HepG2 (cell line): ENCODE measurements at regions not wholly inside any gene's neighbourhood (a gene's known extent, or its start where the extent isn't known, plus 50 kb on each side); places are given as distances from the start of the nearest gene placed in this dataset.

Source experiments
- ATAC-seq: fragments of 200-7000 bp; cut with Tn5 transposase; 3 replicates; pipeline ENCODE4 v1.9.1; 2020; ENCODE audit warnings: mild to moderate bottlenecking, moderate library complexity
- BruUV-seq: library from RNA; stranded (reverse); fragments of 400-500 nt; replicated peaks from 2 replicates; lab custom pipeline; 2021; lab: Mats Ljungman, UMichigan
- CTCF ChIA-PET: fragments of 300-600 bp; formaldehyde crosslinking; extraction: SDS; loops from one replicate; lab custom pipeline; 2021; ENCODE audit warnings: low total read pairs, inconsistent platforms, low intra/inter-chr PET ratio; lab: Yijun Ruan, JAX
- POLR2A ChIA-PET: fragments of 350-600 bp; sonication (Branson Sonifier 250); formaldehyde crosslinking; loops from one replicate; lab custom pipeline; 2020; ENCODE audit warnings: antibody characterized with exemption, inconsistent platforms; lab: Yijun Ruan, JAX
- DNase-seq: peaks from one replicate; pipeline ENCODE4 v3.0.0-alpha.2; 2015; ENCODE audit warnings: low spot score
- FAIRE-seq: peaks from 3 replicates; lab custom pipeline; 2011; peaks lifted over from hg19 to GRCh38; lab: Jason Lieb, UNC
- H2AFZ ChIP-seq: one replicate; pipeline ENCODE4 v1.6.1; 2011; ENCODE audit warnings: low read length, inconsistent platforms
- H3K27ac ChIP-seq: fragments of 300-600 bp; 3 replicates; pipeline ENCODE4 v1.8.0; 2011; ENCODE audit warnings: mixed run types, mild to moderate bottlenecking, mixed read lengths, low read length, inconsistent platforms; ENCODE audit not compliant: insufficient read depth; ENCODE audit errors: extremely low read length
- H3K27me3 ChIP-seq, 2 experiments: fragments of 200-600 bp in 1 of 2; 2 replicates in 1 of 2; 3 replicates in 1 of 2; pipeline versions ENCODE4 v1.6.0 to v1.8.0; 2011; ENCODE audit warnings: low read length in 2 of 2, mild to moderate bottlenecking in 2 of 2, moderate library complexity in 2 of 2, inconsistent platforms in 1 of 2; ENCODE audit not compliant: insufficient read depth in 2 of 2, control insufficient read depth in 1 of 2
- H3K36me3 ChIP-seq, 2 experiments: fragments of 200-600 bp in 1 of 2; replicated peaks in 1 of 2; 2 replicates in 1 of 2; 3 replicates in 1 of 2; pipeline versions ENCODE4 v1.5.1 to v1.8.0; 2011; ENCODE audit warnings: low read length in 2 of 2, inconsistent platforms in 1 of 2; ENCODE audit not compliant: insufficient read depth in 2 of 2, control insufficient read depth in 1 of 2
- H3K4me1 ChIP-seq: 2 replicates; pipeline ENCODE4 v1.5.1; 2012; ENCODE audit warnings: low read length, inconsistent platforms; ENCODE audit not compliant: insufficient read depth
- H3K4me2 ChIP-seq: 2 replicates; pipeline ENCODE4 v1.6.0; 2011; ENCODE audit warnings: low read depth, low read length, inconsistent platforms
- H3K4me3 ChIP-seq, 3 experiments: fragments of 200-600 bp in 1 of 3; sonication (generic), shearing (Covaris generic) in 1 of 3; replicated peaks in 1 of 3; 2 replicates each; pipeline ENCODE4 v1.5.1; 2011 to 2016; ENCODE audit warnings: low read length in 3 of 3, inconsistent platforms in 2 of 3, low read depth in 2 of 3, mild to moderate bottlenecking in 2 of 3, control low read depth in 1 of 3, mixed read lengths in 1 of 3; ENCODE audit not compliant: insufficient read depth in 1 of 3
- H3K79me2 ChIP-seq: one replicate; pipeline ENCODE4 v1.6.1; 2011; ENCODE audit warnings: low read length, inconsistent platforms; ENCODE audit not compliant: insufficient read depth
- H3K9ac ChIP-seq: 2 replicates; pipeline ENCODE4 v1.6.0; 2011; ENCODE audit warnings: mild to moderate bottlenecking, low read depth, low read length, inconsistent platforms; ENCODE audit not compliant: insufficient read depth
- H3K9me3 ChIP-seq: 2 replicates; pipeline ENCODE4 v1.5.1; 2012; ENCODE audit warnings: mild to moderate bottlenecking, low read length
- H4K20me1 ChIP-seq: 2 replicates; pipeline ENCODE4 v1.6.0; 2011; ENCODE audit warnings: inconsistent platforms, mild to moderate bottlenecking, low read length, moderate library complexity; ENCODE audit not compliant: insufficient read depth
- CHD4 ChIP-seq: fragments of 200-600 bp; sonication (generic); IDR thresholded peaks from 2 replicates; pipeline ENCODE4 v1.7.0; 2017; ENCODE audit warnings: mild to moderate bottlenecking, low read length, borderline replicate concordance
- FOXO1 ChIP-seq: sonication (generic); formaldehyde crosslinking; IDR thresholded peaks from 2 replicates; pipeline ENCODE4 v1.4.0; 2020; ENCODE audit warnings: missing genetic modification reagents
- PRDM15 ChIP-seq: sonication (generic); formaldehyde crosslinking; IDR thresholded peaks from 2 replicates; pipeline ENCODE4 v1.4.0; 2020; ENCODE audit warnings: missing genetic modification reagents
- SMAD9 ChIP-seq: sonication (generic); formaldehyde crosslinking; IDR thresholded peaks from 2 replicates; pipeline ENCODE4 v1.5.1; 2020; ENCODE audit warnings: mild to moderate bottlenecking, missing genetic modification reagents
- ZNF225 ChIP-seq: sonication (generic); formaldehyde crosslinking; IDR thresholded peaks from 2 replicates; pipeline ENCODE4 v1.4.0; 2020; ENCODE audit warnings: mild to moderate bottlenecking, missing genetic modification reagents
- ZNF44 ChIP-seq: sonication (generic); formaldehyde crosslinking; IDR thresholded peaks from 2 replicates; pipeline ENCODE4 v1.5.1; 2020; ENCODE audit warnings: mild to moderate bottlenecking, missing genetic modification reagents
- ZNF496 ChIP-seq: sonication (generic); formaldehyde crosslinking; IDR thresholded peaks from 2 replicates; pipeline ENCODE4 v1.8.1; 2023; ENCODE audit warnings: mild to moderate bottlenecking, moderate library complexity, missing genetic modification reagents; ENCODE audit not compliant: insufficient replicate concordance
- ZNF563 ChIP-seq: sonication (generic); formaldehyde crosslinking; IDR thresholded peaks from 2 replicates; pipeline ENCODE4 v1.8.0; 2022; ENCODE audit warnings: mild to moderate bottlenecking, moderate library complexity, missing genetic modification reagents
- ZNF724P ChIP-seq: sonication (generic); formaldehyde crosslinking; IDR thresholded peaks from 2 replicates; pipeline ENCODE4 v1.8.0; 2022; ENCODE audit warnings: missing genetic modification reagents, borderline replicate concordance
- ZNF891 ChIP-seq: sonication (generic); formaldehyde crosslinking; IDR thresholded peaks from 2 replicates; pipeline ENCODE4 v1.5.0; 2020; ENCODE audit warnings: mild to moderate bottlenecking, missing genetic modification reagents
- in situ Hi-C: cut with HindIII; loops from 2 replicates; pipeline ENCODE4 v1.10.0; 2017; ENCODE audit warnings: low pct_unique_long_range_greater_than_20kb; ENCODE audit not compliant: extremely low pct_ligation_motif_present
- intact Hi-C: fragments of 100-400 bp; cut with micrococcal nuclease; formaldehyde crosslinking; loops from one replicate; pipeline ENCODE4 v1.10.0; 2022; ENCODE audit not compliant: unreplicated experiment
- TF ChIP-seq, protein P1 (sequence below): sonication (generic); formaldehyde crosslinking; IDR thresholded peaks from 2 replicates; pipeline ENCODE4 v1.5.0; 2020; ENCODE audit warnings: missing genetic modification reagents, mild to moderate bottlenecking, borderline replicate concordance
- TF ChIP-seq, protein P2 (sequence below): IDR thresholded peaks from 2 replicates; pipeline ENCODE4 v1.6.1; 2016; ENCODE audit warnings: control low read depth
- TF ChIP-seq, protein P3 (sequence below): IDR thresholded peaks from 2 replicates; pipeline ENCODE4 v1.6.1; 2012; ENCODE audit warnings: low read depth, low read length, improper control_type of control experiment

- no peaks in the 10 kb centered on the region for H4K20me1 ChIP-seq
- POLR2A ChIA-PET = no interaction called here
- no peak for FAIRE-seq
- H3K9me3 ChIP-seq = no peaks in the 10 kb centered on the region
- H3K4me2 ChIP-seq = no peak overlapping the region
- in situ Hi-C loops (no loop called here), intact Hi-C loops (no loop called here)
- H3K4me3 ChIP-seq = no peak overlapping the region
- no peaks in the 10 kb centered on the region for H3K27me3 ChIP-seq
- H3K4me1 ChIP-seq = no peaks in the 10 kb centered on the region
- BruUV-seq = no TSS peak
- no peak overlapping the region for H3K9ac ChIP-seq
- no peak for TF ChIP-seq SMAD9 (CRISPR knock-in tag)
- TF ChIP-seq CHD4 = no peak
- no peak for TF ChIP-seq PRDM15 (CRISPR knock-in tag)
- no peak for TF ChIP-seq FOXO1
- no peak for TF ChIP-seq ZNF225 (CRISPR knock-in tag)
- TF ChIP-seq, protein P1, sequence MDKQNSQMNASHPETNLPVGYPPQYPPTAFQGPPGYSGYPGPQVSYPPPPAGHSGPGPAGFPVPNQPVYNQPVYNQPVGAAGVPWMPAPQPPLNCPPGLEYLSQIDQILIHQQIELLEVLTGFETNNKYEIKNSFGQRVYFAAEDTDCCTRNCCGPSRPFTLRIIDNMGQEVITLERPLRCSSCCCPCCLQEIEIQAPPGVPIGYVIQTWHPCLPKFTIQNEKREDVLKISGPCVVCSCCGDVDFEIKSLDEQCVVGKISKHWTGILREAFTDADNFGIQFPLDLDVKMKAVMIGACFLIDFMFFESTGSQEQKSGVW (CRISPR knock-in tag) = no peak
- TF ChIP-seq ZNF891 (CRISPR knock-in tag) = no peak
- TF ChIP-seq ZNF563 (CRISPR knock-in tag) = no peak
- no peak for TF ChIP-seq ZNF496 (CRISPR knock-in tag)
- TF ChIP-seq ZNF724P (CRISPR knock-in tag) = no peak
- TF ChIP-seq, protein P2, sequence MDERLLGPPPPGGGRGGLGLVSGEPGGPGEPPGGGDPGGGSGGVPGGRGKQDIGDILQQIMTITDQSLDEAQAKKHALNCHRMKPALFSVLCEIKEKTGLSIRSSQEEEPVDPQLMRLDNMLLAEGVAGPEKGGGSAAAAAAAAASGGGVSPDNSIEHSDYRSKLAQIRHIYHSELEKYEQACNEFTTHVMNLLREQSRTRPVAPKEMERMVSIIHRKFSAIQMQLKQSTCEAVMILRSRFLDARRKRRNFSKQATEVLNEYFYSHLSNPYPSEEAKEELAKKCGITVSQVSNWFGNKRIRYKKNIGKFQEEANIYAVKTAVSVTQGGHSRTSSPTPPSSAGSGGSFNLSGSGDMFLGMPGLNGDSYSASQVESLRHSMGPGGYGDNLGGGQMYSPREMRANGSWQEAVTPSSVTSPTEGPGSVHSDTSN (CRISPR knock-in tag) = no peak
- TF ChIP-seq ZNF44 (CRISPR knock-in tag) = no peak
- TF ChIP-seq, protein P3, sequence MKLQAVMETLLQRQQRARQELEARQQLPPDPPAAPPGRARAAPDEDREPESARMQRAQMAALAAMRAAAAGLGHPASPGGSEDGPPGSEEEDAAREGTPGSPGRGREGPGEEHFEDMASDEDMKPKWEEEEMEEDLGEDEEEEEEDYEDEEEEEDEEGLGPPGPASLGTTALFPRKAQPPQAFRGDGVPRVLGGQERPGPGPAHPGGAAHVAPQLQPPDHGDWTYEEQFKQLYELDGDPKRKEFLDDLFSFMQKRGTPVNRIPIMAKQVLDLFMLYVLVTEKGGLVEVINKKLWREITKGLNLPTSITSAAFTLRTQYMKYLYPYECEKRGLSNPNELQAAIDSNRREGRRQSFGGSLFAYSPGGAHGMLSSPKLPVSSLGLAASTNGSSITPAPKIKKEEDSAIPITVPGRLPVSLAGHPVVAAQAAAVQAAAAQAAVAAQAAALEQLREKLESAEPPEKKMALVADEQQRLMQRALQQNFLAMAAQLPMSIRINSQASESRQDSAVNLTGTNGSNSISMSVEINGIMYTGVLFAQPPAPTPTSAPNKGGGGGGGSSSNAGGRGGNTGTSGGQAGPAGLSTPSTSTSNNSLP = no peak
- CTCF ChIA-PET = no interaction called here
- H2AFZ ChIP-seq = no peak overlapping the region
- no peaks in the 10 kb centered on the region for H3K36me3 ChIP-seq
- no peak for ATAC-seq
- no peaks in the 10 kb centered on the region for H3K79me2 ChIP-seq
- no peak overlapping the region for H3K27ac ChIP-seq
- no peak for DNase-seq
Observed at GRCh38 chr7:94170836-94171235, 166.7 kb upstream of the BET1 start.
